CD4-positive, alpha-beta T cell treated with Interferon alpha-2 for 1 hour (primary cell): ENCODE measurements at regions not wholly inside any gene's neighbourhood (a gene's known extent, or its start where the extent isn't known, plus 50 kb on each side); places are given as distances from the start of the nearest gene placed in this dataset.

Source experiments
- DNase-seq, 2 donors: peaks; one replicate each; pipeline ENCODE4 v3.0.0-alpha.2; 2020 to 2022

- DNase-seq: no peak
Observed at GRCh38 chr18:40011201-40011600, 1943.8 kb upstream of the PIK3C3 start.

- DNase-seq: no peak
Observed at GRCh38 chr18:40006634-40007033, 1948.4 kb upstream of the PIK3C3 start.

DNA sequence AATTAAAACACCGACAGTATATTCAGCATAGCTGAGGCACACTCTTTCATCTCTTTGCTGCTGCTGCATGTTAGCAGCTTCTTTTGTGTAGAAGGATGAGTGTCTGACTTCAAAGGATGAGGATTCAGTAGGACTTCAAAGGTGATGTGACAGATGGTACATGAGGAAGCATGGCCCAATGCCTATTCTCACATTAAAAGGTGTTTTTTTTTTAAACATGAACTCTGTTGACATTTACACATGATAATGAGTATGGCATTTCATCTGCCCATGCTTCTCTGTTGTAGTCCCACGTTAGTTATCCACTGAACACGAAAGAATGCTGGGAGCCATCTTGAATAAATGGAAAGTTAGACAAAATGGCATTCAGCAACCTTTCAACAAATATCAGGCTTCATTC is 1950.8 kb upstream of the PIK3C3 start:
- no peak for DNase-seq

DNA sequence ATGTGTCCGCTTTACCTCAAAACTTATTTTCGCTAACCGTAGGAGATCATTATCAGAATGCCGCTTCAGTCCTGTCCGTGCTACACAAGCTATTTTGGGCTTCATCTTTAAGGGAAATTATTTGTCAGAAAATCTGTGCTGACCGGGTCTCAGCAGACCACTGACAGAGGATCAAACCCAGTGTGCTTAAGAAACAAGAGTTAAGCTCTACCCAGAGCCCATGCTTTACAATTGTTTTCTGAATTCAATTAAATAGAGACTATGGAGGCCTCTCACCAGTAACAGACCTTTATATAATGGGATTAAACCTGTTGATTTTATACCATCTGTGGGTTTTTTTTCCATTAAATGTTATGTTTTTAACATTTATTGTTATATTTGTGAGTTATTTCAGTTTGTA is 1956.7 kb upstream of the PIK3C3 start:
- DNase-seq: no peak

GRCh38 chr18:39994498-39994897 is 1960.5 kb upstream of the PIK3C3 start:
- no peak for DNase-seq

- DNase-seq: no peak
Observed at GRCh38 chr18:39991696-39992265, 1963.3 kb upstream of the PIK3C3 start.

DNA sequence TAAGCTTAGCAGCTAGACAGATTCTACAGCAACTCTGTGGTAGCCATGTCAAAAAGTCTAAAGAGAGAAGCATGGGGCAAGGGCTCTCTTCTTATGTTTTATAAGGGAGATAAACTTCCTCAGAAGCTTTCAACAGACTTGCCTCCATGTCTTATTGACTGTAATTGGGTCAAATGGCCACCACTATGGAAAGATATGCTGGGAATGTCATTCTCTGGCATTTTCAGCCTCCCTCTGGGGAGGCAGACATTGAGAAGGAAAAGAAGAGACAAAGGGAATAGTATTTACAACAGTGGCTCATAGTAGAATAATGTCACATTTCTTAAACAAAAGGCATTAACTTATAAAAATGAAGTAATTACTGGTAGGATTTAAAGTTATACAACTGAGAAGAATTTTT is 1964.5 kb upstream of the PIK3C3 start:
- DNase-seq: no peak

DNA sequence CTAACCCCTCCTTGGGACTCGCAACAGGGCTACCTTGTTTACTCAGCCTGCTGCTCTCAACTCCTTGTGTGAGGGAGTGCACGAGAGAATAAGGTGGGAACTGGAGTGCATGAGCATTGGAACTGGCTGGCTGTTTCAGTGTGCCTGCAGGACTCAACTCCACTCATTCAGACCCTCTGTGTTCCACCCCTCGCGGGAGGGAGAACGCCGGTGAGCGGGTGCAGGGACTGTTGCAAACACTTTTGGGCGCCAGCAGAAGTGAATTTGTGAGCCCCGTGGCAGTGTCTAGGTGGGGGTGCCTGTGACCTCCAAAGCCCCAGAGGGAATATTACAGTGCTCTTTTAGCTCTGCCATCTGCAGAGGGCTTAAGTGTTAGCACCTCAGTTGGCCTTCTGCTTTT is 1978.3 kb upstream of the PIK3C3 start:
- no peak for DNase-seq

DNA sequence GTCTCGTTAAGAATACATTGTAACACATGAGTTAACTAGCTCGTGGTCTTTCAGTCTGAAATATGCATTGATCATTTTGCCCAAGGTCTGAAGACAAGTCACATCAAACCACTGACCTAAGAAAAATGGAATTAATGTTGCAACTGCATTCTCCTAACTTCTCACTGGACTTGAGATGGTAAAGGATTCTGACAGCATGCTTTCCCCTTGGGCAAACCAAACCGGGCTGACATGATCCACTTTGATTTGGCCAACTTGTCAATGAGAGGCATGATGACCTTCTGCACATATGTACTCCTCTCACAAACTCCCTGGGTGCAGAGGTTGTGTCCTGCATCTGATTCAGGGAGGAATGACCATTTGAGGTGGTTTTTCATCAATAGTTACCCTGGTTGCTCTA is 1982.5 kb upstream of the PIK3C3 start:
- DNase-seq: no peak

GRCh38 chr18:39969803-39970494 is 1985.1 kb upstream of the PIK3C3 start:
- no peak for DNase-seq

DNA sequence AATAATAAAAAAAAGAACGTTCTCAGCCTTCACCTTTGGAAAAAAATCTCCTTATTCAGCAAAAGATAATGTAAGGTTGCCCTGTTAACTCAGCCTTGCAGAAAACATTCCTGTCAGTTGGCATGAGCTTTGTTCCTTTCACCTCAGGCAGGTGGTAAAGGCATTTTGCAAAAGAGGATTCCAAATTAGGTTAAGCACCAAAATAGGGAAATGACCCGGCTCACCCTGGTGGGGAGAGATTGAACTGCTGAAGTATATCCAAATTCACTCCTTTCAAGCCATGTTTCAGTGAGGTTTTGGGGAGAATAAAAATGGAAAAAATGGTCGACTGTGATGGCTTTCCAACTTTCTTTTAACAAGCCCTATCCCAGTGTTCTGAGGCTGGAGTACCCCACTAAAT is 1988.8 kb upstream of the PIK3C3 start:
- no peak for DNase-seq

DNA sequence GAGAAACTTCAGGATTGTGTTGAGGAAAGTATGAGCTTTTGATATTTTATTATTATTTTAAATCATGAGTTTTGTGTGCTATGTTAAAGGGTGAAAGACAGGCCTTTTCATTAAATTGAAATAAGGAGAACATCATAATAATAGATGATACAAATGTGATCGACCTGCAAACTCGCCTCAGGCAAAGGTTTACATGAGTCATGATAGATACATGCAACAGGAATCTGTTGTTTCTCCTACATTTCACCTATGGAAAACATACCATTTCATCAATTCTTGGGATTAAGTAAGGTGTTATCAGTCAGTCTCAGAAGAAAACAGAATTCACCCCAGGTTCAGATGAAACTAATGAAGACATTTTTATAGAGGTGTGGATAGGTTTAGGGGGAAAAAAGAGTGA is 1992.5 kb upstream of the PIK3C3 start:
- DNase-seq: no peak

DNA sequence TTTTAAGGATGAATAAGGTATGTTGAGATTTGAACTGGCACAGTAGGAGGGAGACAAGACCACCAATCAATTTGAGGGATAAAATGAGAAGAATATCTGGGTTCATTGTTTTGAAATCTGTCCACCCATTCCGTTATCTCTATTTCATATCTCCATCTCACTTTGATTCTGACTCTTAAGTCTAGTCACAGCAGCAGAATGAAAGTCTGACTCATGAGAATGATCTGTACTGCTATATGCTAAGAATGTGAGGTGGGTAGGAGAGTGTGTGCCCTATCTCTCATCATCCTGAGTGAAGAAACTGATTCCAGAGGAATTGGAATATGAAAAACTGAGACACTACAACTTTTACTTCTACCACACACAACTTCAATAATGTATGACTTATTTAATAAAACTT is 1994.5 kb upstream of the PIK3C3 start:
- DNase-seq: no peak

GRCh38 chr18:39959839-39960238 is 1995.2 kb upstream of the PIK3C3 start:
- DNase-seq: no peak

DNA sequence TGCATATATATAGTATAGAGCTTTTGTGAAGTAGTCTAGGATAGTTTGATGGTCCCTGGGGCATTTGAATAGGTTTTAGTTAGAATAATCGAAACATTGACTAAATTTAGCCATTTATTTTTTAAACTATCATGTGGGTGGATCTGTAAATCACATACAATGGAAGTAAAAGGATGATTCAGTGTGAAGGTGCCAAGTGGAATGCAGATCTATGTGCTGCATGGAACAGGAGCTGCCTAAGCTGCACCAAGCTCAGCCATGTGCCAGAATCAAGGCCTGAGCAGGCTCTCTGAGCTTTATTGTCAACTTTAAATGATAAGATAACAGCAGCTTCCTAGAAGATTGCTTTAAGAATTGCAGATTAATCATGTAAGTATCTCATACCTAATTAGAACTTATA is 1996.2 kb upstream of the PIK3C3 start:
- DNase-seq: no peak

GRCh38 chr18:39952816-39953215 is 2002.2 kb upstream of the PIK3C3 start:
- DNase-seq: no peak

GRCh38 chr18:39951142-39951720 is 2003.8 kb upstream of the PIK3C3 start:
- no peak for DNase-seq

DNA sequence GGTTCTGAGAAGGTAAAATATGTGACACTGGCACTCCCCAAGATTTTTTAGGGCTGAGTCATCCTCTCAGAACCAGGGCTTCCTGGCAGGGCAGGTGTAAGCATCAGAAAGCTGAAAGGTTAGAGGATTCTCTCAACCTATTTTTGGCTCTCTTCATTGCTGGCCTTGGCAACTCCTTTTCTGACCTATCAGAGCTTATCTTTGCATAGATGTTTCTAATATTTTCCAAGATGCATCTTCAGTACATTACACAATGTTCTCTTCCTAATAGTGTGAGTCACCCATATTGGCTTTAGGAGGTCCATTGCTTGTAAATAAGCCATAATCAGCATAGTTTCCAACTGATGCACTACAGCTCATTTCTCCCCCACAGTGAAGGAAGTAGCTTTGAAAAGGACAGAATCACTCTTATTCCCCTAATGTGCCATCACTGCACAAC is 2008.4 kb upstream of the PIK3C3 start:
- no peak for DNase-seq

- DNase-seq: no peak
Observed at GRCh38 chr18:39945076-39945475, 2010.0 kb upstream of the PIK3C3 start.

- no peak for DNase-seq
Observed at GRCh38 chr18:39942702-39943101, 2012.3 kb upstream of the PIK3C3 start.

- no peak for DNase-seq
Observed at GRCh38 chr18:39938676-39939608, 2016.1 kb upstream of the PIK3C3 start.

DNA sequence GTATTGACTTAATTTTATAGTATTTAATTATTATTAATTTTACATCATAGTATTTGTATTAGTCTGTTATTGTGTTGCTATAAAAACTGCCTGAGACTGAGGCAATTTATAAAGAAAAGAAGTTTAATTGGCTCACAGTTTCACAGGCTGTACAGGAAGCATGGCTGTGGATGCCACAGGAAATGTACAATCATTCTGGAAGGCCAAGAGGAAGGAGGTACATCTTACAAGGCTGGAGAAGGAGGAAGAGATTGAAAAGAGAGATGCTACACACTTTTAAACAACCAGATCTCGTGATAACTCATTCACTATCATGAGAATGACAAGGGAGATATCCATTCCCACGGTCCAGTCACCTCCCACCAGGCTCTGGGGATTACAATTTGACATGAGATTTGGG is 2019.4 kb upstream of the PIK3C3 start:
- DNase-seq: no peak

DNA sequence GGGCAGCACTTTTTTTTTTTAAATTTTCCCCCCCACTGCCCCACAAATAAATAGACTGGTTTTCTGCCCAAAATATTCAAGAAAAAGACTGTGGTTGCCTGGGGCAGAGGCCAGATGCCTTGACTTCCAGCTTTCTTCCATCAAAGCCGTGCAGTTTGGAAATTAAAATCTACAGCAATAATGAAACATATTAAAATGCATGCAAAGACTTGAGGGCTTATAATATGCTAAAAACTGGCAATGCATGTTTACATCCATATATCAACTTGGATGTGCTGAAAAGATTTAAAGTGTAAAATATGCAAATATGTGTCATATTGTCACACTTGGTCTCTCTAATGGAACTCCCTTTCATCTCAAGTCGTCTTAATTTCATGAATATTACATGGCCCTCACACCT is 2036.2 kb upstream of the PIK3C3 start:
- no peak for DNase-seq
